ENCODE measurements at regions not wholly inside any gene's neighbourhood (a gene's known extent, or its start where the extent isn't known, plus 50 kb on each side); places are given as distances from the start of the nearest gene placed in this dataset.

DNA sequence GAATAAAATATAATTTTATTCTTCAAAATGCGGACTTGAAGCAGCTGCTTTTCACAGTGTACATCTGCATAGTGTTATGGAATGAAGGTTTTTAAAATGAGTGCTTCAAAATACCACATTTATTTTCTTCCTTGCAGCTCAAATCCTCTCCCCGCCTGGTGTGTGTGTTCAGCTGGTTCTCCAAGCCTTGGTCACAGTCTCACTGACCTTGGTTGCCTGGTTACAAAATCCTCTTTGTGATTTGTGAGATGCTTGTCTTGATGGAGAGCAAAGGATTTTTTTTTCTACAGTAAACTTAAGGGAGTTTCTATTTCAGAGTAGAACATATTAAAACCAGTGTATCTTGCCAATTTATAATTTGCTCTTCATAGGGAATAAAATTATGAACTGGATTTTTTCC is 139.2 kb downstream of the PCDH18 start:
- Histone ChIP-seq H3K9me3 (replicated peaks in 1 of 3) (no peaks in the 10 kb centered on the region), H3K27ac (no peak overlapping the region), H3K36me3 (replicated peaks in 1 of 2) (no peaks in the 10 kb centered on the region), H3K4me1 (replicated peaks in 1 of 2) (no peaks in the 10 kb centered on the region), H3K27me3 (no peaks in the 10 kb centered on the region), H3K4me3 (no peak overlapping the region)
- WGBS, 4 donors: 34 to 47% (median 39%) methylated on average over 2 of the region's 2 CpGs
- intact Hi-C loops (cut with DNase I): no loop called here
- no peak for TF ChIP-seq POLR2A (IDR thresholded peaks at IDR 0.05)
- TF ChIP-seq, protein P1, sequence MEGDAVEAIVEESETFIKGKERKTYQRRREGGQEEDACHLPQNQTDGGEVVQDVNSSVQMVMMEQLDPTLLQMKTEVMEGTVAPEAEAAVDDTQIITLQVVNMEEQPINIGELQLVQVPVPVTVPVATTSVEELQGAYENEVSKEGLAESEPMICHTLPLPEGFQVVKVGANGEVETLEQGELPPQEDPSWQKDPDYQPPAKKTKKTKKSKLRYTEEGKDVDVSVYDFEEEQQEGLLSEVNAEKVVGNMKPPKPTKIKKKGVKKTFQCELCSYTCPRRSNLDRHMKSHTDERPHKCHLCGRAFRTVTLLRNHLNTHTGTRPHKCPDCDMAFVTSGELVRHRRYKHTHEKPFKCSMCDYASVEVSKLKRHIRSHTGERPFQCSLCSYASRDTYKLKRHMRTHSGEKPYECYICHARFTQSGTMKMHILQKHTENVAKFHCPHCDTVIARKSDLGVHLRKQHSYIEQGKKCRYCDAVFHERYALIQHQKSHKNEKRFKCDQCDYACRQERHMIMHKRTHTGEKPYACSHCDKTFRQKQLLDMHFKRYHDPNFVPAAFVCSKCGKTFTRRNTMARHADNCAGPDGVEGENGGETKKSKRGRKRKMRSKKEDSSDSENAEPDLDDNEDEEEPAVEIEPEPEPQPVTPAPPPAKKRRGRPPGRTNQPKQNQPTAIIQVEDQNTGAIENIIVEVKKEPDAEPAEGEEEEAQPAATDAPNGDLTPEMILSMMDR (IDR thresholded peaks at IDR 0.05): no peak
- DNase-seq: peak; percentile 9 to 59 (median 24)

DNA sequence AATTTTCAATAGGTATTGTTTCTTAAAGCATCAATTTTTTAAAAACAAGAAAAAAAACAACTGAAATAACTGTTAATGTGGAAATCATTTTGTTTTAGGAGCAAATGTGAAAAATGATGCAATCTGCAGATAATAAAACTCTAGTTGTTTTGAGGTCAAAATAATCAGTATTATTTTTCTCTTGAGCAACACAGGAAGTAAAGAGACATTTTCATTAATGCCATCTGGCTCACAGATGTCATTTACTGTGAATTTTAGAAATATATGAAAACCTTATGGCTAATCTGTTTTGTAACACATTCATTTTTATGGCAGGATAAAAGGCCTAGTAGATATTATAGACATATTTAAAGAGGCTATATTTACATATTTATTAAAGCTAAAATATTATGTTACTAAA is 141.6 kb downstream of the PCDH18 start:
- H3K27ac ChIP-seq: no peak overlapping the region
- H3K27me3 ChIP-seq: no peaks in the 10 kb centered on the region
- DNase-seq: no peak
- TF ChIP-seq, protein P1 (IDR thresholded peaks at IDR 0.05): no peak
- no peak for TF ChIP-seq POLR2A (IDR thresholded peaks at IDR 0.05)
- H3K4me1 ChIP-seq (replicated peaks in 1 of 2): no peaks in the 10 kb centered on the region
- H3K36me3 ChIP-seq (replicated peaks in 1 of 2): no peaks in the 10 kb centered on the region
- intact Hi-C loops (cut with DNase I): no loop called here
- H3K9me3 ChIP-seq (replicated peaks in 1 of 3): no peaks in the 10 kb centered on the region
- no peak overlapping the region for H3K4me3 ChIP-seq

DNA sequence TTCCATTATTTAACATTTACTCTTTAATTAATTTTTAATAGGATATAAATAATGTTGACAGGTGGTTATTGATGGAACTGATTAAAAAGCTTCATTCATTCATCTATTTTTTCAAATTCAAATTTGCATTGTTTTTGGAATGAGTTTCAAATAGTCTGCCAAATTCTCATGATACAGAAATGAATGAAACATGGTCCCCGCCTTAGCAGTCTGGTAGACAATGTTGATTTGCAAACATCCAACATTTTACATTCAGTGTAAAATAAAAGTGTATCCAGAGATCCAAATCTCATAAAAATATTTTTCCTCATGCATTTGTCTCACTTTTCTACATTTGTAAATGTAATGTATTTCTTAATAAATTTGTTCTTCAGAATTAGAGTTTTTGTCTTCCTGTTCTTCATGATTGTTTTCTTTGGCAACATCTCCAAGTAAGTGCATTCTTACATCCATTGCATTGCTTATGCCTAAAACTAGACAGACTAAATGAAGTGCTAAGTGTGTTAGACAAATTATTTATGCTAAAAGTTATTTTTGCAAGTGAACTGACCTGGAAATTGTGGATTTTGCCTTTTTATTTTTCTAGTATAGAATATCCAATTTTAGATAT is 142.3 kb downstream of the PCDH18 start:
- TF ChIP-seq, protein P1 (IDR thresholded peaks at IDR 0.05): no peak
- no peak for TF ChIP-seq POLR2A (IDR thresholded peaks at IDR 0.05)
- no peak for DNase-seq

DNA sequence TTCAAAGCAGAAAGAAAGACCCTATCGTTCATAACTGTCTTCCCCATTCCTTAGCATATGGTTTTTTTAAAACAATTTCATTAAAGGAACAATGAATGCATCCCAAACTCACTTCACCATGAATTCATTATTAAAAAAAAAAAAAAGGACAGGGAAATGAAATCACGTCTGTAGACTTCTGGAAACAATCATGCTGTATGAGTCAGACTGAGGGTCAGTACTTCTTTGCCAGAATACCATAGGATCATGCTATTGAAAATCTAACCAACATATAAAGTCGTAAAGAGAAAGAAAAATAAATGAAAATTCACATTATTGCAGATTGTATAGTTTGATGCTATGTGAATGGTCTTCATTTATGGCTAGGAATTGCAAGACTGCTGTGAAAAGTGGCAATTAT is 144.4 kb downstream of the PCDH18 start:
- Histone ChIP-seq H3K4me3 (no peak overlapping the region), H3K27me3 (no peaks in the 10 kb centered on the region), H3K9me3 (replicated peaks in 1 of 3) (no peaks in the 10 kb centered on the region), H3K27ac (no peak overlapping the region), H3K36me3 (replicated peaks in 1 of 2) (no peaks in the 10 kb centered on the region), H3K4me1 (replicated peaks in 1 of 2) (no peaks in the 10 kb centered on the region)
- TF ChIP-seq, protein P1 (IDR thresholded peaks at IDR 0.05): no peak
- TF ChIP-seq POLR2A (IDR thresholded peaks at IDR 0.05): no peak
- no peak for DNase-seq
- WGBS, 4 donors: 50 to 62% (median 60%) methylated on average over 3 of the region's 3 CpGs
- intact Hi-C loops (cut with DNase I): no loop called here

More for the DNA sequence above, 142.3 kb downstream of the PCDH18 start:
- H3K4me1 ChIP-seq (replicated peaks in 1 of 2): no peaks in the 10 kb centered on the region
- H3K36me3 ChIP-seq (replicated peaks in 1 of 2): no peaks in the 10 kb centered on the region
- H3K9me3 ChIP-seq (replicated peaks in 1 of 3): no peaks in the 10 kb centered on the region
- no peak overlapping the region for H3K27ac ChIP-seq
- 90 to 97% (median 93%) methylated on average over 1 of the region's 1 CpG for WGBS, 4 donors
- no peak overlapping the region for H3K4me3 ChIP-seq
- intact Hi-C loops (cut with DNase I): no loop called here
- H3K27me3 ChIP-seq: no peaks in the 10 kb centered on the region
